Keratinocyte (primary cell): ENCODE measurements at regions not wholly inside any gene's neighbourhood (a gene's known extent, or its start where the extent isn't known, plus 50 kb on each side); places are given as distances from the start of the nearest gene placed in this dataset.

ENCODE experiments used
- DNase-seq: peaks from one replicate; pipeline ENCODE4 v3.0.0-alpha.2; 2011; ENCODE audit warnings: low read depth, missing footprints, low spot score
- FAIRE-seq: peaks from 2 replicates; lab custom pipeline; 2011; peaks lifted over from hg19 to GRCh38; lab: Jason Lieb, UNC
- H2AFZ ChIP-seq: 2 replicates; pipeline ENCODE4 v1.6.0; 2012; ENCODE audit warnings: low read length, control low read depth, inconsistent platforms; ENCODE audit not compliant: control insufficient read depth
- H3K27ac ChIP-seq: 2 replicates; pipeline ENCODE4 v1.5.1; 2011; ENCODE audit warnings: low read length; ENCODE audit not compliant: control insufficient read depth, insufficient read depth
- H3K27me3 ChIP-seq: 3 replicates; pipeline ENCODE4 v1.6.0; 2011; ENCODE audit warnings: low read length; ENCODE audit not compliant: control insufficient read depth, insufficient read depth; ENCODE audit errors: extremely low read depth
- H3K36me3 ChIP-seq, 2 experiments: 2 replicates in 1 of 2; 3 replicates in 1 of 2; pipeline ENCODE4 v1.5.1; 2011; ENCODE audit warnings: low read length in 2 of 2, mild to moderate bottlenecking in 1 of 2; ENCODE audit not compliant: control insufficient read depth in 2 of 2, insufficient read depth in 2 of 2; ENCODE audit errors: extremely low read depth in 1 of 2
- H3K4me1 ChIP-seq: 3 replicates; pipeline ENCODE4 v1.5.1; 2011; ENCODE audit warnings: low read length; ENCODE audit not compliant: control insufficient read depth, insufficient read depth; ENCODE audit errors: extremely low read depth
- H3K4me2 ChIP-seq: 3 replicates; pipeline ENCODE4 v1.6.0; 2011; ENCODE audit warnings: low read depth, low read length; ENCODE audit not compliant: control insufficient read depth, insufficient read depth; ENCODE audit errors: extremely low read depth
- H3K4me3 ChIP-seq, 3 experiments: fragments of 200-600 bp in 1 of 3; sonication (generic) in 1 of 3; 2 replicates in 2 of 3; 3 replicates in 1 of 3; pipeline ENCODE4 v1.5.1; 2011 to 2016; ENCODE audit warnings: low read length in 3 of 3, mild to moderate bottlenecking in 3 of 3, control low read depth in 2 of 3, inconsistent platforms in 1 of 3, low read depth in 1 of 3, mixed read lengths in 1 of 3, mixed run types in 1 of 3, moderate library complexity in 1 of 3; ENCODE audit not compliant: control insufficient read depth in 2 of 3, insufficient read depth in 2 of 3; ENCODE audit errors: extremely low read depth in 1 of 3
- H3K79me2 ChIP-seq: 2 replicates; pipeline ENCODE4 v1.6.0; 2012; ENCODE audit warnings: low read length; ENCODE audit not compliant: control insufficient read depth, insufficient read depth
- H3K9ac ChIP-seq: 3 replicates; pipeline ENCODE4 v1.6.0; 2011; ENCODE audit warnings: low read length; ENCODE audit not compliant: control insufficient read depth, insufficient read depth; ENCODE audit errors: extremely low read depth
- H3K9me1 ChIP-seq: 3 replicates; pipeline ENCODE4 v1.6.0; 2011; ENCODE audit warnings: low read length; ENCODE audit not compliant: control insufficient read depth, insufficient read depth; ENCODE audit errors: extremely low read depth
- H3K9me3 ChIP-seq: 2 replicates; pipeline ENCODE4 v1.5.1; 2012; ENCODE audit warnings: low read depth, low read length; ENCODE audit not compliant: control insufficient read depth
- H4K20me1 ChIP-seq: 3 replicates; pipeline ENCODE4 v1.6.0; 2011; ENCODE audit warnings: low read length; ENCODE audit not compliant: control insufficient read depth, insufficient read depth; ENCODE audit errors: extremely low read depth
- CTCF ChIP-seq, 3 experiments: IDR thresholded peaks in 1 of 3; conservative IDR thresholded peaks in 1 of 3; optimal IDR thresholded peaks in 1 of 3; 2 replicates in 2 of 3; 3 replicates in 1 of 3; pipeline versions ENCODE3 to v1.5.1; 2011; ENCODE audit warnings: low read length in 3 of 3, mild to moderate bottlenecking in 3 of 3, moderate library complexity in 2 of 3, control low read depth in 1 of 3, inconsistent platforms in 1 of 3; ENCODE audit not compliant: insufficient read depth in 2 of 3; ENCODE audit errors: extremely low read depth in 1 of 3
- EZH2 ChIP-seq: IDR thresholded peaks from one replicate; pipeline ENCODE4 v1.6.1; 2012; ENCODE audit warnings: inconsistent platforms, mild to moderate bottlenecking, low read length, moderate library complexity
- dilution Hi-C: fragments of 300-500 bp; cut with MboI; formaldehyde crosslinking; loops from one replicate; pipeline ENCODE4 v1.7.0; 2020; ENCODE audit warnings: low sequenced_read_pairs; ENCODE audit not compliant: extremely low pct_ligation_motif_present

- Histone ChIP-seq H3K9me3 (peaks cover 2% of the 10 kb centered on the region), H3K27ac (no peak overlapping the region), H3K9me1 (no peaks in the 10 kb centered on the region), H4K20me1 (no peaks in the 10 kb centered on the region), H3K4me3 (no peak overlapping the region), H3K27me3 (no peaks in the 10 kb centered on the region), H3K4me2 (no peak overlapping the region), H3K36me3 (no peaks in the 10 kb centered on the region), H2AFZ (no peak overlapping the region), H3K79me2 (no peaks in the 10 kb centered on the region), H3K9ac (no peak overlapping the region), H3K4me1 (no peaks in the 10 kb centered on the region)
- TF ChIP-seq CTCF (optimal IDR thresholded peaks at IDR 0.05 in 1 of 3, IDR thresholded peaks at IDR 0.05 in 1 of 3, conservative IDR thresholded peaks at IDR 0.05 in 1 of 3; ENCODE audit: extremely low read depth in 1 of 3, insufficient read depth in 2 of 3, low read length in 3 of 3) (no peak), EZH2 (no peak)
- dilution Hi-C loops, result no loop called here
- no peak for FAIRE-seq
- DNase-seq, result no peak
Measured at GRCh38 chr6:115545672-115545986, 515.1 kb downstream of the FRK start.

- H3K36me3 ChIP-seq, result no peaks in the 10 kb centered on the region
- FAIRE-seq (no peak), DNase-seq (no peak)
- peaks cover 2% of the 10 kb centered on the region for H3K9me3 ChIP-seq
- H3K4me2 ChIP-seq, result no peak overlapping the region
- no peak overlapping the region for H3K9ac ChIP-seq
- H3K27me3 ChIP-seq, result no peaks in the 10 kb centered on the region
- H3K79me2 ChIP-seq, result no peaks in the 10 kb centered on the region
- no peak overlapping the region for H3K4me3 ChIP-seq
- no peak for TF ChIP-seq EZH2
- TF ChIP-seq CTCF (optimal IDR thresholded peaks at IDR 0.05 in 1 of 3, IDR thresholded peaks at IDR 0.05 in 1 of 3, conservative IDR thresholded peaks at IDR 0.05 in 1 of 3; ENCODE audit: extremely low read depth in 1 of 3, insufficient read depth in 2 of 3, low read length in 3 of 3), result no peak
- dilution Hi-C loops, result no loop called here
- no peak overlapping the region for H2AFZ ChIP-seq
- no peak overlapping the region for H3K27ac ChIP-seq
- H3K9me1 ChIP-seq, result no peaks in the 10 kb centered on the region
- no peaks in the 10 kb centered on the region for H4K20me1 ChIP-seq
- H3K4me1 ChIP-seq, result no peaks in the 10 kb centered on the region
Measured at GRCh38 chr6:115544765-115545671, 515.7 kb downstream of the FRK start.
